HCT116 (cell line): ENCODE measurements at regions not wholly inside any gene's neighbourhood (a gene's known extent, or its start where the extent isn't known, plus 50 kb on each side); places are given as distances from the start of the nearest gene placed in this dataset.
A peak's percentile ranks its signal among the peaks of the same experiment; 100 is the strongest.

Experiments
- ATAC-seq: fragments of 200-7000 bp; cut with Tn5 transposase; 2 replicates; pipeline ENCODE4 v1.9.1; 2020; ENCODE audit warnings: mild to moderate bottlenecking, moderate library complexity
- BruUV-seq: library from RNA; stranded (reverse); fragments of 400-500 nt; replicated peaks from 2 replicates; lab custom pipeline; 2021; lab: Mats Ljungman, UMichigan
- CTCF ChIA-PET: fragments of 300-600 bp; sonication (Branson Sonifier 250); formaldehyde crosslinking; loops from one replicate; lab custom pipeline; 2021; ENCODE audit warnings: antibody characterized with exemption; lab: Charles Lee
- POLR2A ChIA-PET: fragments of 300-600, 350-600 bp; sonication (Branson Sonifier 250); formaldehyde crosslinking; loops from one replicate; lab custom pipeline; 2021; ENCODE audit warnings: antibody characterized with exemption; lab: Charles Lee
- RAD21 ChIA-PET, 2 experiments: fragments of 300-600 bp; sonication (Branson Sonifier 250); formaldehyde crosslinking; loops; one replicate each; lab custom pipeline; 2023; ENCODE audit warnings: low total read pairs in 2 of 2; ENCODE audit not compliant: uncharacterized antibody in 2 of 2, unreplicated experiment in 2 of 2, low non-redundant PET in 1 of 2; lab: Charles Lee
- DNase-seq: peaks from one replicate; pipeline ENCODE4 v3.0.0-alpha.2; 2010; ENCODE audit warnings: low read depth, low spot score
- H2AFZ ChIP-seq: fragments of 200-600 bp; shearing (Covaris generic), sonication (generic); 2 replicates; pipeline ENCODE4 v1.6.1; 2017; ENCODE audit warnings: low read depth, mixed run types, mixed read lengths, antibody characterized with exemption, low read length; ENCODE audit not compliant: poor library complexity, severe bottlenecking
- H3K27ac ChIP-seq: 2 replicates; pipeline ENCODE4 v1.5.1; 2012; ENCODE audit warnings: low read depth, low read length
- H3K27me3 ChIP-seq: fragments of 200-600 bp; sonication (generic); 2 replicates; pipeline ENCODE4 v1.6.1; 2016; ENCODE audit warnings: mixed run types, low read length, mixed read lengths; ENCODE audit not compliant: insufficient read depth
- H3K36me3 ChIP-seq, 2 experiments: fragments of 200-500 bp in 1 of 2; fragments of 200-600 bp in 1 of 2; sonication (Bioruptor generic) in 1 of 2; sonication (generic) in 1 of 2; 2 replicates each; pipeline versions ENCODE4 v1.5.1 to v1.6.1; 2014 to 2016; ENCODE audit warnings: low read length in 2 of 2, inconsistent platforms in 1 of 2, mixed read lengths in 1 of 2, mixed run types in 1 of 2; ENCODE audit not compliant: insufficient read depth in 2 of 2, control insufficient read depth in 1 of 2
- H3K4me1 ChIP-seq, 2 experiments: fragments of 200-600 bp in 1 of 2; sonication (generic) in 1 of 2; 2 replicates each; pipeline versions ENCODE4 v1.5.1 to v1.6.1; 2012 to 2017; ENCODE audit warnings: low read length in 2 of 2, inconsistent platforms in 1 of 2, mild to moderate bottlenecking in 1 of 2, mixed read lengths in 1 of 2, mixed run types in 1 of 2, moderate library complexity in 1 of 2; ENCODE audit not compliant: insufficient read depth in 2 of 2, control insufficient read depth in 1 of 2
- H3K4me2 ChIP-seq: fragments of 200-600 bp; sonication (generic); 2 replicates; pipeline ENCODE4 v1.6.1; 2017; ENCODE audit warnings: mixed run types, low read length, mixed read lengths
- H3K4me3 ChIP-seq, 2 experiments: fragments of 200-600 bp in 1 of 2; sonication (generic) in 1 of 2; replicated peaks in 1 of 2; 2 replicates each; pipeline ENCODE4 v1.5.1; 2011 to 2016; ENCODE audit warnings: low read length in 2 of 2, control low read depth in 1 of 2, low read depth in 1 of 2, mild to moderate bottlenecking in 1 of 2, mixed read lengths in 1 of 2, mixed run types in 1 of 2
- H3K79me2 ChIP-seq: fragments of 200-600 bp; sonication (generic); 2 replicates; pipeline ENCODE4 v1.6.1; 2017; ENCODE audit warnings: mild to moderate bottlenecking, mixed run types, low read length, moderate library complexity, mixed read lengths; ENCODE audit not compliant: insufficient read depth
- H3K9ac ChIP-seq: fragments of 200-600 bp; sonication (generic); 2 replicates; pipeline ENCODE4 v1.6.1; 2016; ENCODE audit warnings: low read length, mixed read lengths
- H3K9me2 ChIP-seq: fragments of 200-600 bp; sonication (generic), shearing (Covaris generic); 2 replicates; pipeline ENCODE4 v1.6.1; 2017; ENCODE audit warnings: mixed run types, mild to moderate bottlenecking, moderate library complexity; ENCODE audit not compliant: insufficient read depth
- H3K9me3 ChIP-seq, 2 experiments: fragments of 200-500 bp in 1 of 2; fragments of 200-600 bp in 1 of 2; sonication (Bioruptor generic) in 1 of 2; sonication (generic) in 1 of 2; 2 replicates each; pipeline ENCODE4 v1.6.1; 2014 to 2017; ENCODE audit warnings: low read length in 2 of 2, mixed read lengths in 2 of 2, inconsistent platforms in 1 of 2, low read depth in 1 of 2, mild to moderate bottlenecking in 1 of 2, mixed run types in 1 of 2, moderate library complexity in 1 of 2; ENCODE audit not compliant: control insufficient read depth in 1 of 2, insufficient read depth in 1 of 2
- H4K20me1 ChIP-seq: fragments of 200-600 bp; sonication (generic), shearing (Covaris generic); 2 replicates; pipeline ENCODE4 v1.6.1; 2017; ENCODE audit warnings: mixed run types, mild to moderate bottlenecking, moderate library complexity; ENCODE audit not compliant: insufficient read depth
- POLR2A ChIP-seq: IDR thresholded peaks from 2 replicates; pipeline ENCODE4 v1.7.0; 2011; ENCODE audit warnings: borderline replicate concordance; ENCODE audit not compliant: insufficient read depth, insufficient read length; ENCODE audit errors: extremely low read depth
- RAD21 ChIP-seq: IDR thresholded peaks from 2 replicates; pipeline ENCODE4 v1.6.1; 2012; ENCODE audit warnings: low read depth, mild to moderate bottlenecking
- TCF7L2 ChIP-seq: IDR thresholded peaks from 2 replicates; pipeline ENCODE4 v1.7.0; 2011; ENCODE audit warnings: borderline replicate concordance, inconsistent platforms; ENCODE audit not compliant: insufficient read depth, insufficient read length; ENCODE audit errors: extremely low read depth
- intact Hi-C: fragments of 100-400 bp; cut with micrococcal nuclease; formaldehyde crosslinking; loops from 2 replicates; pipeline ENCODE4 v1.10.0; 2022
- TF ChIP-seq, protein P1 (sequence below), 3 experiments: fragments of 200-600 bp in 1 of 3; sonication (generic) in 1 of 3; IDR thresholded peaks in 2 of 3; conservative IDR thresholded peaks in 1 of 3; 2 replicates each; pipeline ENCODE4 v1.5.1; 2012 to 2017; ENCODE audit warnings: low read depth in 2 of 3, low read length in 2 of 3, antibody characterized with exemption in 1 of 3, borderline replicate concordance in 1 of 3, control low read depth in 1 of 3, mild to moderate bottlenecking in 1 of 3, mixed read lengths in 1 of 3, mixed run types in 1 of 3, moderate library complexity in 1 of 3; ENCODE audit not compliant: insufficient read depth in 1 of 3
- TF ChIP-seq, protein P2 (sequence below): IDR thresholded peaks from 2 replicates; pipeline ENCODE4 v1.6.1; 2012

DNA sequence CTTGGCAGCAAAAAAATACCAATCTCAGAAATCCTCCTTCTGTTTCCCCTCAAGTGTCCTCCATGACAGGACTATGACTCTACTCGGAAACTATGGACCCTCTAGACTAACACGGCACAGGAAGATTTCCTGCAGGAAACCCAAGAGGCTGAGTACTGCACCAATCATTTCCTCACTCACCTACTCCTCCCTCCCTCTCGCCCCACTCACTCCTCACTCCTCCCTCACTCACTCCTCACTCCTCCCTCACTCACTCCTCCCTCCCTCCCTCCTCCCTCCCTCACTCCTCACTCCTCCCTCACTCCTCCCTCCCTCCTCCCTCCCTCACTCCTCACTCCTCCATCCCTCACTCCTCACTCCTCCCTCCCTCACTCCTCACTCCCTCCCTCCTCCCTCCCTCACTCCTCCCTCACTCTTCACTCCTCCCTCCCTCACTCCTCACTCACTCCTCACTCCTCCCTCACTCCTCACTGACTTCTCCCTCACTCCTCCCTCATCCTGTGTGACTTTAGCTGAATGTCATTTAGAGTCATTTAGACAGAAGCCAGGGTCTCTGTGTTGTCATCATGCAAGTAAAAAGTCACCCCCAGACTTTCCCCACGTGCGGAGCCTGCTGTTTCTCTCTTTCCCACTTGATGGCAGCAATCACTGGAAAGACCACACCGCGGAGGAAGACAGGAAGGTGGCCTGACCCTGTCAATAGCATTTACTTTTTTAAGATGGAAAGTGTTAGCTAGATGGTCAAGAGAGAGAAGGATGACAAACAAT, 226.8 kb upstream of the PDE10A start:
- Histone ChIP-seq H3K79me2 (no peaks in the 10 kb centered on the region), H3K4me1 (no peaks in the 10 kb centered on the region), H3K4me3 (no peak overlapping the region), H3K36me3 (no peaks in the 10 kb centered on the region), H3K4me2 (no peak overlapping the region), H3K27me3 (no peaks in the 10 kb centered on the region), H4K20me1 (no peaks in the 10 kb centered on the region), H3K9me3 (no peaks in the 10 kb centered on the region), H2AFZ (no peak overlapping the region), H3K27ac (no peak overlapping the region), H3K9me2 (no peaks in the 10 kb centered on the region), H3K9ac (no peak overlapping the region)
- peak; percentile 13 for DNase-seq
- intact Hi-C loops: loop anchor here (1.0 kb wide), 2 partner anchors 208 to 216 kb away; no protein-coding TSS in a partner anchor
- RAD21 ChIA-PET: no interaction called here
- CTCF ChIA-PET: interaction anchor here (1.5 to 2.4 kb wide), 3 partner anchors 143 to 216 kb away, joined by 4 to 24 read pairs (median 15); no protein-coding TSS in a partner anchor
- ATAC-seq: peak; percentile 80
- no TSS peak for BruUV-seq
- POLR2A ChIA-PET: no interaction called here
- TF ChIP-seq POLR2A (no peak), RAD21 (peak; percentile 68), TCF7L2 (no peak)
- TF ChIP-seq, protein P1, sequence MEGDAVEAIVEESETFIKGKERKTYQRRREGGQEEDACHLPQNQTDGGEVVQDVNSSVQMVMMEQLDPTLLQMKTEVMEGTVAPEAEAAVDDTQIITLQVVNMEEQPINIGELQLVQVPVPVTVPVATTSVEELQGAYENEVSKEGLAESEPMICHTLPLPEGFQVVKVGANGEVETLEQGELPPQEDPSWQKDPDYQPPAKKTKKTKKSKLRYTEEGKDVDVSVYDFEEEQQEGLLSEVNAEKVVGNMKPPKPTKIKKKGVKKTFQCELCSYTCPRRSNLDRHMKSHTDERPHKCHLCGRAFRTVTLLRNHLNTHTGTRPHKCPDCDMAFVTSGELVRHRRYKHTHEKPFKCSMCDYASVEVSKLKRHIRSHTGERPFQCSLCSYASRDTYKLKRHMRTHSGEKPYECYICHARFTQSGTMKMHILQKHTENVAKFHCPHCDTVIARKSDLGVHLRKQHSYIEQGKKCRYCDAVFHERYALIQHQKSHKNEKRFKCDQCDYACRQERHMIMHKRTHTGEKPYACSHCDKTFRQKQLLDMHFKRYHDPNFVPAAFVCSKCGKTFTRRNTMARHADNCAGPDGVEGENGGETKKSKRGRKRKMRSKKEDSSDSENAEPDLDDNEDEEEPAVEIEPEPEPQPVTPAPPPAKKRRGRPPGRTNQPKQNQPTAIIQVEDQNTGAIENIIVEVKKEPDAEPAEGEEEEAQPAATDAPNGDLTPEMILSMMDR (IDR thresholded peaks at IDR 0.05 in 2 of 3, conservative IDR thresholded peaks at IDR 0.05 in 1 of 3; ENCODE audit: borderline replicate concordance in 1 of 3, insufficient read depth in 1 of 3, low read depth in 2 of 3, low read length in 2 of 3): peak; percentile 57 to 58 (median 58); a peak in 5 of 6 replicates
- TF ChIP-seq, protein P2, sequence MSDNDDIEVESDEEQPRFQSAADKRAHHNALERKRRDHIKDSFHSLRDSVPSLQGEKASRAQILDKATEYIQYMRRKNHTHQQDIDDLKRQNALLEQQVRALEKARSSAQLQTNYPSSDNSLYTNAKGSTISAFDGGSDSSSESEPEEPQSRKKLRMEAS: no peak
